RWPE1 (cell line): ENCODE measurements at regions not wholly inside any gene's neighbourhood (a gene's known extent, or its start where the extent isn't known, plus 50 kb on each side); places are given as distances from the start of the nearest gene placed in this dataset.

Experiments used
- CTCF ChIA-PET: fragments of 350-600 bp; sonication (Branson Sonifier 250); formaldehyde crosslinking; extraction: SDS; loops from one replicate; lab custom pipeline; 2021; lab: Yijun Ruan, JAX
- POLR2A ChIA-PET: fragments of 400-600 bp; formaldehyde crosslinking; extraction: SDS; loops from one replicate; lab custom pipeline; 2020; ENCODE audit warnings: antibody characterized with exemption; ENCODE audit not compliant: low non-redundant PET; lab: Yijun Ruan, JAX
- DNase-seq: peaks from one replicate; pipeline ENCODE4 v3.0.0; 2012; ENCODE audit warnings: low spot score
- H3K27ac ChIP-seq: fragments of 450-650 bp; 2 replicates; pipeline ENCODE4 v1.5.1; 2017
- CTCF ChIP-seq: fragments of 450-650 bp; conservative IDR thresholded peaks from 2 replicates; pipeline ENCODE4 v1.5.1; 2017; ENCODE audit warnings: low read depth, mild to moderate bottlenecking

- CTCF ChIA-PET, result interaction anchor here (1.7 kb wide), 1 partner anchor 318 kb away, joined by 3 read pairs; no protein-coding TSS in a partner anchor
- no peak for DNase-seq
- no peak overlapping the region for H3K27ac ChIP-seq
- POLR2A ChIA-PET, result no interaction called here
- TF ChIP-seq CTCF, result no peak
Measured at GRCh38 chr15:61517776-61518175, 288.7 kb upstream of the RORA start.

GRCh38 chr15:61517335-61517734, 288.2 kb upstream of the RORA start:
- no peak overlapping the region for H3K27ac ChIP-seq
- ChIA-PET POLR2A (no interaction called here), CTCF (interaction anchor here (1.7 kb wide), 1 partner anchor 318 kb away, joined by 3 read pairs; no protein-coding TSS in a partner anchor)
- no peak for TF ChIP-seq CTCF
- DNase-seq, result no peak

- DNase-seq, result no peak
- H3K27ac ChIP-seq, result no peak overlapping the region
- no peak for TF ChIP-seq CTCF
- CTCF ChIA-PET, result no interaction called here
- POLR2A ChIA-PET, result no interaction called here
Measured at GRCh38 chr15:61511756-61512155, 282.7 kb upstream of the RORA start.

- no peak for DNase-seq
- POLR2A ChIA-PET, result no interaction called here
- CTCF ChIA-PET, result no interaction called here
- H3K27ac ChIP-seq, result no peak overlapping the region
- no peak for TF ChIP-seq CTCF
Measured at GRCh38 chr15:61511089-61511488, 282.0 kb upstream of the RORA start.

GRCh38 chr15:61509327-61509840, 280.3 kb upstream of the RORA start:
- DNase-seq, result no peak
- no peak overlapping the region for H3K27ac ChIP-seq
- POLR2A ChIA-PET, result no interaction called here
- no peak for TF ChIP-seq CTCF
- CTCF ChIA-PET, result no interaction called here

- CTCF ChIA-PET, result no interaction called here
- no peak overlapping the region for H3K27ac ChIP-seq
- TF ChIP-seq CTCF, result no peak
- POLR2A ChIA-PET, result no interaction called here
- no peak for DNase-seq
Measured at GRCh38 chr15:61503383-61503969, 274.4 kb upstream of the RORA start.
